Heart left ventricle (tissue), 13 donors: ENCODE measurements at regions not wholly inside any gene's neighbourhood (a gene's known extent, or its start where the extent isn't known, plus 50 kb on each side); places are given as distances from the start of the nearest gene placed in this dataset.

Experiments
- POLR2A ChIP-seq, 2 donors: fragments of 450-650 bp; IDR thresholded peaks; one replicate each; pipeline ENCODE4 v1.6.1; 2017; ENCODE audit warnings: antibody characterized with exemption in 2 of 2, mild to moderate bottlenecking in 2 of 2, moderate library complexity in 2 of 2
- TF ChIP-seq, protein P1 (sequence below), 12 donors: fragments of 200-600 bp; sonication (generic) in 4 of 12; IDR thresholded peaks; one replicate each; pipeline versions ENCODE4 v1.5.0 to v1.8.0; 2018 to 2022; ENCODE audit warnings: antibody characterized with exemption in 12 of 12, mild to moderate bottlenecking in 5 of 12
- donor health status: ischemic (EF 13 %, LVEDD 7.1; RV severe dilation, severe dysfunction).
- donor health status: DM: no; HTN: yes; CAD: no.
- donor health status: DM: no; HTN: no; CAD: no.
- donor health status: ischemic (EF 25% LVEDD 6.9; RV normal size, moderate dysfunction).
- donor health status: ischemic (EF 25% LVEDD 5.7; RV mildly dilated, moderate dysfunction).
- donor health status: ischemic (EF 35%, LVEDD 5.7; RV mildly dilated, moderate dysfunction).
- donor health status: nonischemic (EF 11% LVEDD 7.7; RV severe dilation, severe dysfunction).
- donor health status: DM: yes; HTN: yes; CAD: no.
- donor health status: PGD.
- donor health status: ischemic (EF 29% LVEDD 5.4; RV normal size, mild dysfunction).
- donor health status: nonischemic (EF 23%, LVEDD 6.1; RV moderate dilation, normal function).

DNA sequence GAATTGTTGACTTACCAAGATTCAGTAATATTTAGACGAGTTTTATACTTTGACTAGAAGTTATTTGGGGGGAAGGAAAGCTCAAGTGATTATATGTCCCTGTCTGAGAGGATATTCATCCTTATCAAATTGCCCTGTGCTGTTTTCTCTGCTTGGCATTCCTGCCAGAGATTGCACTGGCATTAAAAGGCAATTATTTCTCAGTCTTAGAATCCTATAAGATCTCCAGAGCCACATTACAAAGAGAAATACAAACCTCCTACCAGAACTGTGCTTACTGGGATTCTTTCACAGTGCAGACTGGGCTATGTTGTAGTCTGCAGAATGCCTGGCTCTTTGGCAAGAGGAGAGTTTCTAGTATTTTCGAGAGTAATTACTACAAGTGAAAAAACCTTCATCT, 342.4 kb downstream of the HGF start:
- TF ChIP-seq, protein P1, sequence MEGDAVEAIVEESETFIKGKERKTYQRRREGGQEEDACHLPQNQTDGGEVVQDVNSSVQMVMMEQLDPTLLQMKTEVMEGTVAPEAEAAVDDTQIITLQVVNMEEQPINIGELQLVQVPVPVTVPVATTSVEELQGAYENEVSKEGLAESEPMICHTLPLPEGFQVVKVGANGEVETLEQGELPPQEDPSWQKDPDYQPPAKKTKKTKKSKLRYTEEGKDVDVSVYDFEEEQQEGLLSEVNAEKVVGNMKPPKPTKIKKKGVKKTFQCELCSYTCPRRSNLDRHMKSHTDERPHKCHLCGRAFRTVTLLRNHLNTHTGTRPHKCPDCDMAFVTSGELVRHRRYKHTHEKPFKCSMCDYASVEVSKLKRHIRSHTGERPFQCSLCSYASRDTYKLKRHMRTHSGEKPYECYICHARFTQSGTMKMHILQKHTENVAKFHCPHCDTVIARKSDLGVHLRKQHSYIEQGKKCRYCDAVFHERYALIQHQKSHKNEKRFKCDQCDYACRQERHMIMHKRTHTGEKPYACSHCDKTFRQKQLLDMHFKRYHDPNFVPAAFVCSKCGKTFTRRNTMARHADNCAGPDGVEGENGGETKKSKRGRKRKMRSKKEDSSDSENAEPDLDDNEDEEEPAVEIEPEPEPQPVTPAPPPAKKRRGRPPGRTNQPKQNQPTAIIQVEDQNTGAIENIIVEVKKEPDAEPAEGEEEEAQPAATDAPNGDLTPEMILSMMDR (IDR thresholded peaks at IDR 0.05), result no peak
- no peak for TF ChIP-seq POLR2A (IDR thresholded peaks at IDR 0.05)
